AG04450 (cell line): ENCODE measurements at regions not wholly inside any gene's neighbourhood (a gene's known extent, or its start where the extent isn't known, plus 50 kb on each side); places are given as distances from the start of the nearest gene placed in this dataset.

Source experiments
- CTCF ChIA-PET: fragments of 300-600, 350-600 bp; formaldehyde crosslinking; extraction: SDS; loops from one replicate; lab custom pipeline; 2022; ENCODE audit warnings: antibody characterized with exemption, inconsistent platforms; lab: Charles Lee
- POLR2A ChIA-PET: fragments of 350-600 bp; formaldehyde crosslinking; extraction: SDS; loops from one replicate; lab custom pipeline; 2021; ENCODE audit warnings: antibody characterized with exemption, inconsistent platforms; lab: Yijun Ruan, JAX
- DNase-seq: peaks from one replicate; pipeline ENCODE4 v3.0.0-alpha.2; 2011; ENCODE audit warnings: low read depth, low spot score
- H3K27ac ChIP-seq: one replicate; pipeline ENCODE4 v1.5.1; 2012; ENCODE audit warnings: low read depth, low read length, control low read depth
- H3K27me3 ChIP-seq: one replicate; pipeline ENCODE4 v1.6.0; 2012; ENCODE audit warnings: low read length; ENCODE audit not compliant: control insufficient read depth, insufficient read depth
- H3K4me3 ChIP-seq: 2 replicates; pipeline ENCODE4 v1.5.1; 2011; ENCODE audit warnings: mild to moderate bottlenecking, low read depth, low read length, control low read depth
- H3K9me3 ChIP-seq: 2 replicates; pipeline ENCODE4 v1.5.1; 2012; ENCODE audit warnings: low read length; ENCODE audit not compliant: control insufficient read depth, insufficient read depth
- CTCF ChIP-seq: IDR thresholded peaks from 2 replicates; pipeline ENCODE4 v1.5.1; 2011; ENCODE audit warnings: low read depth, low read length, control low read depth, inconsistent platforms

GRCh38 chr18:78144669-78145068 lies 834.9 kb upstream of the SALL3 start:
- no peak for DNase-seq
- no peaks in the 10 kb centered on the region for H3K27me3 ChIP-seq
- no peak for TF ChIP-seq CTCF
- H3K27ac ChIP-seq = no peak overlapping the region
- no peak overlapping the region for H3K4me3 ChIP-seq
- POLR2A ChIA-PET = no interaction called here
- CTCF ChIA-PET = no interaction called here
- peaks cover 31% of the 10 kb centered on the region for H3K9me3 ChIP-seq

GRCh38 chr18:78145096-78145495 lies 834.5 kb upstream of the SALL3 start:
- H3K27ac ChIP-seq = no peak overlapping the region
- no peak for TF ChIP-seq CTCF
- ChIA-PET POLR2A (no interaction called here), CTCF (no interaction called here)
- H3K9me3 ChIP-seq = peaks cover 26% of the 10 kb centered on the region
- DNase-seq = no peak
- no peaks in the 10 kb centered on the region for H3K27me3 ChIP-seq
- H3K4me3 ChIP-seq = no peak overlapping the region

- POLR2A ChIA-PET = no interaction called here
- Histone ChIP-seq H3K27ac (no peak overlapping the region), H3K27me3 (no peaks in the 10 kb centered on the region), H3K9me3 (peaks cover 33% of the 10 kb centered on the region), H3K4me3 (no peak overlapping the region)
- TF ChIP-seq CTCF = no peak
- no peak for DNase-seq
- CTCF ChIA-PET = no interaction called here
These were observed 833.2 kb upstream of the SALL3 start for GRCh38 chr18:78146136-78147085.

GRCh38 chr18:78150590-78150989 lies 829.0 kb upstream of the SALL3 start:
- ChIA-PET CTCF (no interaction called here), POLR2A (no interaction called here)
- H3K27me3 ChIP-seq = no peaks in the 10 kb centered on the region
- DNase-seq = no peak
- peaks cover 64% of the 10 kb centered on the region for H3K9me3 ChIP-seq
- H3K4me3 ChIP-seq = no peak overlapping the region
- H3K27ac ChIP-seq = no peak overlapping the region
- no peak for TF ChIP-seq CTCF

GRCh38 chr18:78151234-78151633 lies 828.4 kb upstream of the SALL3 start:
- Histone ChIP-seq H3K27me3 (no peaks in the 10 kb centered on the region), H3K27ac (no peak overlapping the region), H3K4me3 (no peak overlapping the region), H3K9me3 (peaks cover 59% of the 10 kb centered on the region)
- no peak for TF ChIP-seq CTCF
- POLR2A ChIA-PET = no interaction called here
- CTCF ChIA-PET = no interaction called here
- no peak for DNase-seq
